HCT116 (cell line): ENCODE measurements at regions not wholly inside any gene's neighbourhood (a gene's known extent, or its start where the extent isn't known, plus 50 kb on each side); places are given as distances from the start of the nearest gene placed in this dataset.

ENCODE experiments used
- ATAC-seq: fragments of 200-7000 bp; cut with Tn5 transposase; 2 replicates; pipeline ENCODE4 v1.9.1; 2020; ENCODE audit warnings: mild to moderate bottlenecking, moderate library complexity
- BruUV-seq: library from RNA; stranded (reverse); fragments of 400-500 nt; replicated peaks from 2 replicates; lab custom pipeline; 2021; lab: Mats Ljungman, UMichigan
- CTCF ChIA-PET: fragments of 300-600 bp; sonication (Branson Sonifier 250); formaldehyde crosslinking; loops from one replicate; lab custom pipeline; 2021; ENCODE audit warnings: antibody characterized with exemption; lab: Charles Lee
- POLR2A ChIA-PET: fragments of 300-600, 350-600 bp; sonication (Branson Sonifier 250); formaldehyde crosslinking; loops from one replicate; lab custom pipeline; 2021; ENCODE audit warnings: antibody characterized with exemption; lab: Charles Lee
- RAD21 ChIA-PET, 2 experiments: fragments of 300-600 bp; sonication (Branson Sonifier 250); formaldehyde crosslinking; loops; one replicate each; lab custom pipeline; 2023; ENCODE audit warnings: low total read pairs in 2 of 2; ENCODE audit not compliant: uncharacterized antibody in 2 of 2, unreplicated experiment in 2 of 2, low non-redundant PET in 1 of 2; lab: Charles Lee
- DNase-seq: peaks from one replicate; pipeline ENCODE4 v3.0.0-alpha.2; 2010; ENCODE audit warnings: low read depth, low spot score
- H2AFZ ChIP-seq: fragments of 200-600 bp; shearing (Covaris generic), sonication (generic); 2 replicates; pipeline ENCODE4 v1.6.1; 2017; ENCODE audit warnings: low read depth, mixed run types, mixed read lengths, antibody characterized with exemption, low read length; ENCODE audit not compliant: poor library complexity, severe bottlenecking
- H3K27ac ChIP-seq: 2 replicates; pipeline ENCODE4 v1.5.1; 2012; ENCODE audit warnings: low read depth, low read length
- H3K27me3 ChIP-seq: fragments of 200-600 bp; sonication (generic); 2 replicates; pipeline ENCODE4 v1.6.1; 2016; ENCODE audit warnings: mixed run types, low read length, mixed read lengths; ENCODE audit not compliant: insufficient read depth
- H3K36me3 ChIP-seq, 2 experiments: fragments of 200-500 bp in 1 of 2; fragments of 200-600 bp in 1 of 2; sonication (Bioruptor generic) in 1 of 2; sonication (generic) in 1 of 2; 2 replicates each; pipeline versions ENCODE4 v1.5.1 to v1.6.1; 2014 to 2016; ENCODE audit warnings: low read length in 2 of 2, inconsistent platforms in 1 of 2, mixed read lengths in 1 of 2, mixed run types in 1 of 2; ENCODE audit not compliant: insufficient read depth in 2 of 2, control insufficient read depth in 1 of 2
- H3K4me1 ChIP-seq, 2 experiments: fragments of 200-600 bp in 1 of 2; sonication (generic) in 1 of 2; 2 replicates each; pipeline versions ENCODE4 v1.5.1 to v1.6.1; 2012 to 2017; ENCODE audit warnings: low read length in 2 of 2, inconsistent platforms in 1 of 2, mild to moderate bottlenecking in 1 of 2, mixed read lengths in 1 of 2, mixed run types in 1 of 2, moderate library complexity in 1 of 2; ENCODE audit not compliant: insufficient read depth in 2 of 2, control insufficient read depth in 1 of 2
- H3K4me2 ChIP-seq: fragments of 200-600 bp; sonication (generic); 2 replicates; pipeline ENCODE4 v1.6.1; 2017; ENCODE audit warnings: mixed run types, low read length, mixed read lengths
- H3K4me3 ChIP-seq, 2 experiments: fragments of 200-600 bp in 1 of 2; sonication (generic) in 1 of 2; replicated peaks in 1 of 2; 2 replicates each; pipeline ENCODE4 v1.5.1; 2011 to 2016; ENCODE audit warnings: low read length in 2 of 2, control low read depth in 1 of 2, low read depth in 1 of 2, mild to moderate bottlenecking in 1 of 2, mixed read lengths in 1 of 2, mixed run types in 1 of 2
- H3K79me2 ChIP-seq: fragments of 200-600 bp; sonication (generic); 2 replicates; pipeline ENCODE4 v1.6.1; 2017; ENCODE audit warnings: mild to moderate bottlenecking, mixed run types, low read length, moderate library complexity, mixed read lengths; ENCODE audit not compliant: insufficient read depth
- H3K9ac ChIP-seq: fragments of 200-600 bp; sonication (generic); 2 replicates; pipeline ENCODE4 v1.6.1; 2016; ENCODE audit warnings: low read length, mixed read lengths
- H3K9me2 ChIP-seq: fragments of 200-600 bp; sonication (generic), shearing (Covaris generic); 2 replicates; pipeline ENCODE4 v1.6.1; 2017; ENCODE audit warnings: mixed run types, mild to moderate bottlenecking, moderate library complexity; ENCODE audit not compliant: insufficient read depth
- H3K9me3 ChIP-seq, 2 experiments: fragments of 200-500 bp in 1 of 2; fragments of 200-600 bp in 1 of 2; sonication (Bioruptor generic) in 1 of 2; sonication (generic) in 1 of 2; 2 replicates each; pipeline ENCODE4 v1.6.1; 2014 to 2017; ENCODE audit warnings: low read length in 2 of 2, mixed read lengths in 2 of 2, inconsistent platforms in 1 of 2, low read depth in 1 of 2, mild to moderate bottlenecking in 1 of 2, mixed run types in 1 of 2, moderate library complexity in 1 of 2; ENCODE audit not compliant: control insufficient read depth in 1 of 2, insufficient read depth in 1 of 2
- H4K20me1 ChIP-seq: fragments of 200-600 bp; sonication (generic), shearing (Covaris generic); 2 replicates; pipeline ENCODE4 v1.6.1; 2017; ENCODE audit warnings: mixed run types, mild to moderate bottlenecking, moderate library complexity; ENCODE audit not compliant: insufficient read depth
- EZH2 ChIP-seq: fragments of 200-600 bp; sonication (generic); IDR thresholded peaks from 2 replicates; pipeline ENCODE4 v1.6.1; 2017; ENCODE audit warnings: antibody characterized with exemption, mixed run types
- EZH2phosphoT487 ChIP-seq: fragments of 200-600 bp; IDR thresholded peaks from 2 replicates; pipeline ENCODE4 v1.6.1; 2018; ENCODE audit warnings: antibody characterized with exemption, borderline replicate concordance
- FOSL1 ChIP-seq: IDR thresholded peaks from 2 replicates; pipeline ENCODE4 v1.6.1; 2012; ENCODE audit warnings: low read depth
- JUND ChIP-seq: IDR thresholded peaks from 2 replicates; pipeline ENCODE4 v1.6.1; 2012
- POLR2A ChIP-seq: IDR thresholded peaks from 2 replicates; pipeline ENCODE4 v1.7.0; 2011; ENCODE audit warnings: borderline replicate concordance; ENCODE audit not compliant: insufficient read depth, insufficient read length; ENCODE audit errors: extremely low read depth
- POLR2AphosphoS5 ChIP-seq: IDR thresholded peaks from 2 replicates; pipeline ENCODE4 v1.6.1; 2011; ENCODE audit warnings: mild to moderate bottlenecking, low read depth, low read length, moderate library complexity
- SIN3A ChIP-seq: IDR thresholded peaks from 2 replicates; pipeline ENCODE4 v1.6.1; 2012; ENCODE audit warnings: low read depth
- TCF7L2 ChIP-seq: IDR thresholded peaks from 2 replicates; pipeline ENCODE4 v1.7.0; 2011; ENCODE audit warnings: borderline replicate concordance, inconsistent platforms; ENCODE audit not compliant: insufficient read depth, insufficient read length; ENCODE audit errors: extremely low read depth
- YY1 ChIP-seq: IDR thresholded peaks from 2 replicates; pipeline ENCODE4 v1.6.1; 2011; ENCODE audit warnings: low read length, low read depth, moderate library complexity, mild to moderate bottlenecking; ENCODE audit not compliant: insufficient replicate concordance; ENCODE audit errors: extremely low read depth
- ZFX ChIP-seq: fragments of 450-650 bp; IDR thresholded peaks from 2 replicates; pipeline ENCODE4 v1.6.1; 2017
- intact Hi-C: fragments of 100-400 bp; cut with micrococcal nuclease; formaldehyde crosslinking; loops from 2 replicates; pipeline ENCODE4 v1.10.0; 2022
- TF ChIP-seq, protein P1 (sequence below), 3 experiments: fragments of 200-600 bp in 1 of 3; sonication (generic) in 1 of 3; IDR thresholded peaks in 2 of 3; conservative IDR thresholded peaks in 1 of 3; 2 replicates each; pipeline ENCODE4 v1.5.1; 2012 to 2017; ENCODE audit warnings: low read depth in 2 of 3, low read length in 2 of 3, antibody characterized with exemption in 1 of 3, borderline replicate concordance in 1 of 3, control low read depth in 1 of 3, mild to moderate bottlenecking in 1 of 3, mixed read lengths in 1 of 3, mixed run types in 1 of 3, moderate library complexity in 1 of 3; ENCODE audit not compliant: insufficient read depth in 1 of 3
- TF ChIP-seq, protein P2 (sequence below): IDR thresholded peaks from 2 replicates; pipeline ENCODE4 v1.6.1; 2011; ENCODE audit warnings: mild to moderate bottlenecking, low read length, moderate library complexity; ENCODE audit not compliant: insufficient replicate concordance; ENCODE audit errors: extremely low read depth

DNA sequence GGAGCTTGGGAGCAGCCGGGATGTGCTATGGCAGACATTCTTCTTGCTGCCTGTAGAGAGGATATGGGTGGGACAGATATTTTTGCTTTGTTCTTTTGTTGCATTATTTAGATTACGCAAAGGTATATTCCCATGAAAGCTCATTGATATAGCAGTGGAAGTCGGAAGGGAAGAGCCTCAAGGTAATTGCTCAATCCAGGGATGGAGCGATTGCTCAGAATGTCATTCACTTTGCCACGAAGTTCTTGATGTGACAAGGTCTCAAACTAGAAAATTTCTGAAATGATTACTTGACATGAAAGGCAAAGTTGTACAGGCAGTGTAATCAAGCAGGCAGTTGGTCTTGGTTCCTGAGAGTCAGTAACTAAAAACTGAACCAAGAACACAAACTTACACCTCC is 615.6 kb upstream of the CDH4 start:
- Histone ChIP-seq H3K4me3 (no peak overlapping the region), H3K36me3 (no peaks in the 10 kb centered on the region), H3K9me3 (peaks cover 18 to 44% of the 10 kb centered on the region in 2 experiments; a peak in 2 of 4 replicates), H3K4me2 (no peak overlapping the region), H2AFZ (no peak overlapping the region), H3K9ac (no peak overlapping the region), H4K20me1 (no peaks in the 10 kb centered on the region), H3K27ac (no peak overlapping the region), H3K79me2 (no peaks in the 10 kb centered on the region), H3K4me1 (no peaks in the 10 kb centered on the region), H3K9me2 (no peaks in the 10 kb centered on the region), H3K27me3 (no peaks in the 10 kb centered on the region)
- no peak for DNase-seq
- no TSS peak for BruUV-seq
- intact Hi-C loops, result no loop called here
- no peak for ATAC-seq
- TF ChIP-seq TCF7L2 (no peak), POLR2A (no peak), SIN3A (no peak), ZFX (no peak), YY1 (no peak), EZH2phosphoT487 (no peak)
- TF ChIP-seq, protein P1, sequence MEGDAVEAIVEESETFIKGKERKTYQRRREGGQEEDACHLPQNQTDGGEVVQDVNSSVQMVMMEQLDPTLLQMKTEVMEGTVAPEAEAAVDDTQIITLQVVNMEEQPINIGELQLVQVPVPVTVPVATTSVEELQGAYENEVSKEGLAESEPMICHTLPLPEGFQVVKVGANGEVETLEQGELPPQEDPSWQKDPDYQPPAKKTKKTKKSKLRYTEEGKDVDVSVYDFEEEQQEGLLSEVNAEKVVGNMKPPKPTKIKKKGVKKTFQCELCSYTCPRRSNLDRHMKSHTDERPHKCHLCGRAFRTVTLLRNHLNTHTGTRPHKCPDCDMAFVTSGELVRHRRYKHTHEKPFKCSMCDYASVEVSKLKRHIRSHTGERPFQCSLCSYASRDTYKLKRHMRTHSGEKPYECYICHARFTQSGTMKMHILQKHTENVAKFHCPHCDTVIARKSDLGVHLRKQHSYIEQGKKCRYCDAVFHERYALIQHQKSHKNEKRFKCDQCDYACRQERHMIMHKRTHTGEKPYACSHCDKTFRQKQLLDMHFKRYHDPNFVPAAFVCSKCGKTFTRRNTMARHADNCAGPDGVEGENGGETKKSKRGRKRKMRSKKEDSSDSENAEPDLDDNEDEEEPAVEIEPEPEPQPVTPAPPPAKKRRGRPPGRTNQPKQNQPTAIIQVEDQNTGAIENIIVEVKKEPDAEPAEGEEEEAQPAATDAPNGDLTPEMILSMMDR (IDR thresholded peaks at IDR 0.05 in 2 of 3, conservative IDR thresholded peaks at IDR 0.05 in 1 of 3; ENCODE audit: borderline replicate concordance in 1 of 3, insufficient read depth in 1 of 3, low read depth in 2 of 3, low read length in 2 of 3), result no peak
- ChIA-PET CTCF (no interaction called here), POLR2A (no interaction called here), RAD21 (no interaction called here)

DNA sequence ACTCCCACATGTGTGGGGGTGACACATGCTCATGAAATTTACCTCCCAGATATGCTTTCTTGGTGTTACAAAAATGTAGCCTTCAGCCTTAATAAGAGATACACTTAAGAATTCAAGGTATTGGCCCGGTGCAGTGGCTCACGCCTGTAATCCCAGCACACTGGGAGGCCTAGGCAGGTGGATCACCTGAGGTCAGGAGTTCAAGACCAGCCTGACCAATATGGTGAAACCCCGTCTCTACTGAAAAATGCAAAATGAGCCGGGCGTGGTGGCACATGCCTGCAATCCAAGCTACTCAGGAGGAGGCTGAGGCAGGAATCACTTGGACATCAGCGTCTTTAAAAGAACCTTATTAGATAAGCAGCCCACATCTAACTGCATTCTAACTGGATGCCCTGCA is 614.3 kb upstream of the CDH4 start:
- Histone ChIP-seq H3K4me3 (no peak overlapping the region), H3K9ac (no peak overlapping the region), H3K27ac (no peak overlapping the region), H3K36me3 (no peaks in the 10 kb centered on the region), H3K27me3 (no peaks in the 10 kb centered on the region), H4K20me1 (no peaks in the 10 kb centered on the region), H3K4me2 (no peak overlapping the region), H3K9me2 (no peaks in the 10 kb centered on the region), H2AFZ (no peak overlapping the region), H3K4me1 (no peaks in the 10 kb centered on the region), H3K79me2 (no peaks in the 10 kb centered on the region), H3K9me3 (peaks cover 18 to 45% of the 10 kb centered on the region in 2 experiments; a peak in 2 of 4 replicates)
- intact Hi-C loops, result no loop called here
- POLR2A ChIA-PET, result no interaction called here
- ATAC-seq (no peak), DNase-seq (no peak)
- no TSS peak for BruUV-seq
- CTCF ChIA-PET, result no interaction called here
- RAD21 ChIA-PET, result no interaction called here
- no peak for TF ChIP-seq JUND
- no peak for TF ChIP-seq YY1
- no peak for TF ChIP-seq ZFX
- TF ChIP-seq EZH2, result no peak
- TF ChIP-seq, protein P1 (IDR thresholded peaks at IDR 0.05 in 2 of 3, conservative IDR thresholded peaks at IDR 0.05 in 1 of 3; ENCODE audit: borderline replicate concordance in 1 of 3, insufficient read depth in 1 of 3, low read depth in 2 of 3, low read length in 2 of 3), result no peak
- TF ChIP-seq POLR2AphosphoS5, result no peak
- TF ChIP-seq, protein P2, sequence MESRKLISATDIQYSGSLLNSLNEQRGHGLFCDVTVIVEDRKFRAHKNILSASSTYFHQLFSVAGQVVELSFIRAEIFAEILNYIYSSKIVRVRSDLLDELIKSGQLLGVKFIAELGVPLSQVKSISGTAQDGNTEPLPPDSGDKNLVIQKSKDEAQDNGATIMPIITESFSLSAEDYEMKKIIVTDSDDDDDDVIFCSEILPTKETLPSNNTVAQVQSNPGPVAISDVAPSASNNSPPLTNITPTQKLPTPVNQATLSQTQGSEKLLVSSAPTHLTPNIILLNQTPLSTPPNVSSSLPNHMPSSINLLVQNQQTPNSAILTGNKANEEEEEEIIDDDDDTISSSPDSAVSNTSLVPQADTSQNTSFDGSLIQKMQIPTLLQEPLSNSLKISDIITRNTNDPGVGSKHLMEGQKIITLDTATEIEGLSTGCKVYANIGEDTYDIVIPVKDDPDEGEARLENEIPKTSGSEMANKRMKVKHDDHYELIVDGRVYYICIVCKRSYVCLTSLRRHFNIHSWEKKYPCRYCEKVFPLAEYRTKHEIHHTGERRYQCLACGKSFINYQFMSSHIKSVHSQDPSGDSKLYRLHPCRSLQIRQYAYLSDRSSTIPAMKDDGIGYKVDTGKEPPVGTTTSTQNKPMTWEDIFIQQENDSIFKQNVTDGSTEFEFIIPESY, result no peak
- no peak for TF ChIP-seq SIN3A
- TF ChIP-seq TCF7L2, result no peak
- no peak for TF ChIP-seq FOSL1
- TF ChIP-seq EZH2phosphoT487, result no peak
